ENCODE measurements at regions not wholly inside any gene's neighbourhood (a gene's known extent, or its start where the extent isn't known, plus 50 kb on each side); places are given as distances from the start of the nearest gene placed in this dataset.

DNA sequence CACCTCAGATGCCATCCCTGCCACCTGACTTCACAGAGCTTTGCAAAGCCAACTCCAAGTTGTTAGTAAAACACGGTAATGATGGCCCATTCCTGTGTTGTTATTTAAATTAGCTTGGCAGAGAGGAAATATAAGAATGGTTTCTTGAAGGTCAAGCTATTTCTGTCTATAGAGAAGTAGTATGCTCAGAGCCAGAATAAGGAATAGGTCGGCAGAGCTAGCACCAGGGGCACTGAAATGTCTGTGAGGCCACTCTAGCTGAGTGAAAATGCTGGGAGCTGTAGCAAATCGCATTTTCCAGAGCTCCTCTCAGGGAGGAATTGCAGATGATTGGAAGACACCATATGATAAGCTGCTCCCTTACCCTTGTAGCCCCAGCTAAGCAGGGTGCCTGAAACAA, 615.4 kb upstream of the NR3C2 start:
- Histone ChIP-seq H2AFZ (ENCODE audit: low read length) (no peak overlapping the region), H3K9me3 (ENCODE audit: low read length) (no peaks in the 10 kb centered on the region), H3K4me1 (ENCODE audit: insufficient read depth, low read length) (no peaks in the 10 kb centered on the region), H3K4me3 (ENCODE audit: low read length) (no peak overlapping the region), H4K20me1 (ENCODE audit: low read length) (no peaks in the 10 kb centered on the region), H3K79me2 (ENCODE audit: low read length) (no peaks in the 10 kb centered on the region), H3K27ac (ENCODE audit: low read length) (no peak overlapping the region), H3K9ac (ENCODE audit: low read length) (no peak overlapping the region), H3F3A (ENCODE audit: low read length, unreplicated experiment) (no peaks in the 10 kb centered on the region), H3K4me2 (ENCODE audit: low read length) (no peak overlapping the region), H3K36me3 (ENCODE audit: low read depth, low read length) (no peaks in the 10 kb centered on the region), H3K27me3 (ENCODE audit: low read length) (no peaks in the 10 kb centered on the region), H3K9me2 (replicated peaks; ENCODE audit: low read length) (no peaks in the 10 kb centered on the region)
- DNase-seq (no peak), ATAC-seq (no peak)
- intact Hi-C loops (cut with micrococcal nuclease) = no loop called here
- TF ChIP-seq, protein P1, sequence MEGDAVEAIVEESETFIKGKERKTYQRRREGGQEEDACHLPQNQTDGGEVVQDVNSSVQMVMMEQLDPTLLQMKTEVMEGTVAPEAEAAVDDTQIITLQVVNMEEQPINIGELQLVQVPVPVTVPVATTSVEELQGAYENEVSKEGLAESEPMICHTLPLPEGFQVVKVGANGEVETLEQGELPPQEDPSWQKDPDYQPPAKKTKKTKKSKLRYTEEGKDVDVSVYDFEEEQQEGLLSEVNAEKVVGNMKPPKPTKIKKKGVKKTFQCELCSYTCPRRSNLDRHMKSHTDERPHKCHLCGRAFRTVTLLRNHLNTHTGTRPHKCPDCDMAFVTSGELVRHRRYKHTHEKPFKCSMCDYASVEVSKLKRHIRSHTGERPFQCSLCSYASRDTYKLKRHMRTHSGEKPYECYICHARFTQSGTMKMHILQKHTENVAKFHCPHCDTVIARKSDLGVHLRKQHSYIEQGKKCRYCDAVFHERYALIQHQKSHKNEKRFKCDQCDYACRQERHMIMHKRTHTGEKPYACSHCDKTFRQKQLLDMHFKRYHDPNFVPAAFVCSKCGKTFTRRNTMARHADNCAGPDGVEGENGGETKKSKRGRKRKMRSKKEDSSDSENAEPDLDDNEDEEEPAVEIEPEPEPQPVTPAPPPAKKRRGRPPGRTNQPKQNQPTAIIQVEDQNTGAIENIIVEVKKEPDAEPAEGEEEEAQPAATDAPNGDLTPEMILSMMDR (conservative IDR thresholded peaks at IDR 0.05; ENCODE audit: low read depth, low read length) = no peak
- no peak for TF ChIP-seq EZH2phosphoT487 (IDR thresholded peaks at IDR 0.05; ENCODE audit: borderline replicate concordance, low read length)
- TF ChIP-seq EZH2 (IDR thresholded peaks at IDR 0.05; ENCODE audit: low read length, unreplicated experiment) = no peak
- no TSS peak for BruUV-seq (replicated peaks)
- POLR2A ChIA-PET (ENCODE audit: unreplicated experiment) = no interaction called here
- CTCF ChIA-PET = no interaction called here

- POLR2A ChIA-PET (ENCODE audit: unreplicated experiment) = no interaction called here
Measured at GRCh38 chr4:149056615-149057014, 614.4 kb upstream of the NR3C2 start.

GRCh38 chr4:149055624-149056023, 613.4 kb upstream of the NR3C2 start:
- H3K4me2 ChIP-seq (ENCODE audit: low read length) = no peak overlapping the region
- no TSS peak for BruUV-seq (replicated peaks)
- no peak overlapping the region for H3K4me3 ChIP-seq (ENCODE audit: low read length)
- DNase-seq (no peak), ATAC-seq (no peak)
- no peaks in the 10 kb centered on the region for H3K27me3 ChIP-seq (ENCODE audit: low read length)
- H2AFZ ChIP-seq (ENCODE audit: low read length) = no peak overlapping the region
- CTCF ChIA-PET = no interaction called here
- TF ChIP-seq EZH2phosphoT487 (IDR thresholded peaks at IDR 0.05; ENCODE audit: borderline replicate concordance, low read length) (no peak), EZH2 (IDR thresholded peaks at IDR 0.05; ENCODE audit: low read length, unreplicated experiment) (no peak)
- TF ChIP-seq, protein P1 (conservative IDR thresholded peaks at IDR 0.05; ENCODE audit: low read depth, low read length) = no peak
- H4K20me1 ChIP-seq (ENCODE audit: low read length) = no peaks in the 10 kb centered on the region
- intact Hi-C loops (cut with micrococcal nuclease) = no loop called here
- H3K9me3 ChIP-seq (ENCODE audit: low read length) = no peaks in the 10 kb centered on the region
- no peak overlapping the region for H3K27ac ChIP-seq (ENCODE audit: low read length)
- H3K9me2 ChIP-seq (replicated peaks; ENCODE audit: low read length) = no peaks in the 10 kb centered on the region
- no peaks in the 10 kb centered on the region for H3K36me3 ChIP-seq (ENCODE audit: low read depth, low read length)
- H3K9ac ChIP-seq (ENCODE audit: low read length) = no peak overlapping the region
- no peaks in the 10 kb centered on the region for H3K79me2 ChIP-seq (ENCODE audit: low read length)
- H3K4me1 ChIP-seq (ENCODE audit: insufficient read depth, low read length) = no peaks in the 10 kb centered on the region
- POLR2A ChIA-PET (ENCODE audit: unreplicated experiment) = no interaction called here
- H3F3A ChIP-seq (ENCODE audit: low read length, unreplicated experiment) = no peaks in the 10 kb centered on the region

More at GRCh38 chr4:149056615-149057014, 614.4 kb upstream of the NR3C2 start:
- H3K36me3 ChIP-seq (ENCODE audit: low read depth, low read length) = no peaks in the 10 kb centered on the region
- intact Hi-C loops (cut with micrococcal nuclease) = no loop called here
- 0 out of 2 replicates have a peak overlapping the region, but pooled peaks have one; percentile 10 for H3K4me2 ChIP-seq (ENCODE audit: low read length)
- H3K4me3 ChIP-seq (ENCODE audit: low read length) = no peak overlapping the region
- H3K27ac ChIP-seq (ENCODE audit: low read length) = no peak overlapping the region
- no peak for ATAC-seq
- H3K9me3 ChIP-seq (ENCODE audit: low read length) = no peaks in the 10 kb centered on the region
- no peaks in the 10 kb centered on the region for H3K9me2 ChIP-seq (replicated peaks; ENCODE audit: low read length)
- no peak overlapping the region for H3K9ac ChIP-seq (ENCODE audit: low read length)
- H4K20me1 ChIP-seq (ENCODE audit: low read length) = no peaks in the 10 kb centered on the region
- H3F3A ChIP-seq (ENCODE audit: low read length, unreplicated experiment) = no peaks in the 10 kb centered on the region
- H2AFZ ChIP-seq (ENCODE audit: low read length) = no peak overlapping the region
- H3K79me2 ChIP-seq (ENCODE audit: low read length) = no peaks in the 10 kb centered on the region
- H3K27me3 ChIP-seq (ENCODE audit: low read length) = no peaks in the 10 kb centered on the region
- CTCF ChIA-PET = no interaction called here
- BruUV-seq (replicated peaks) = no TSS peak
- no peaks in the 10 kb centered on the region for H3K4me1 ChIP-seq (ENCODE audit: insufficient read depth, low read length)
- peak; percentile 35 for DNase-seq
- TF ChIP-seq EZH2phosphoT487 (IDR thresholded peaks at IDR 0.05; ENCODE audit: borderline replicate concordance, low read length) (no peak), EZH2 (IDR thresholded peaks at IDR 0.05; ENCODE audit: low read length, unreplicated experiment) (no peak)
- TF ChIP-seq, protein P1 (conservative IDR thresholded peaks at IDR 0.05; ENCODE audit: low read depth, low read length) = no peak

Measured in PC-3 (cell line).